Epithelial cell of esophagus (primary cell): ENCODE measurements at regions not wholly inside any gene's neighbourhood (a gene's known extent, or its start where the extent isn't known, plus 50 kb on each side); places are given as distances from the start of the nearest gene placed in this dataset.
"Not testable (repeated sequence)": the region's sequence is repeated elsewhere in the genome, so short reads cannot be mapped to it uniquely, and the experiment has no call there.

Source experiments
- DNase-seq: peaks from one replicate; pipeline ENCODE4 v3.0.0; 2010; ENCODE audit warnings: low read depth
- H3K4me3 ChIP-seq: 2 replicates; pipeline ENCODE4 v1.5.1; 2011; ENCODE audit warnings: mild to moderate bottlenecking, low read length, control low read depth
- TF ChIP-seq, protein P1 (sequence below): IDR thresholded peaks from 2 replicates; pipeline ENCODE4 v1.5.1; 2011; ENCODE audit warnings: low read depth, mild to moderate bottlenecking, low read length, control low read depth, inconsistent platforms; ENCODE audit not compliant: insufficient read depth; ENCODE audit errors: missing control alignments

- no peak for DNase-seq
- no peak overlapping the region for H3K4me3 ChIP-seq
- TF ChIP-seq, protein P1, sequence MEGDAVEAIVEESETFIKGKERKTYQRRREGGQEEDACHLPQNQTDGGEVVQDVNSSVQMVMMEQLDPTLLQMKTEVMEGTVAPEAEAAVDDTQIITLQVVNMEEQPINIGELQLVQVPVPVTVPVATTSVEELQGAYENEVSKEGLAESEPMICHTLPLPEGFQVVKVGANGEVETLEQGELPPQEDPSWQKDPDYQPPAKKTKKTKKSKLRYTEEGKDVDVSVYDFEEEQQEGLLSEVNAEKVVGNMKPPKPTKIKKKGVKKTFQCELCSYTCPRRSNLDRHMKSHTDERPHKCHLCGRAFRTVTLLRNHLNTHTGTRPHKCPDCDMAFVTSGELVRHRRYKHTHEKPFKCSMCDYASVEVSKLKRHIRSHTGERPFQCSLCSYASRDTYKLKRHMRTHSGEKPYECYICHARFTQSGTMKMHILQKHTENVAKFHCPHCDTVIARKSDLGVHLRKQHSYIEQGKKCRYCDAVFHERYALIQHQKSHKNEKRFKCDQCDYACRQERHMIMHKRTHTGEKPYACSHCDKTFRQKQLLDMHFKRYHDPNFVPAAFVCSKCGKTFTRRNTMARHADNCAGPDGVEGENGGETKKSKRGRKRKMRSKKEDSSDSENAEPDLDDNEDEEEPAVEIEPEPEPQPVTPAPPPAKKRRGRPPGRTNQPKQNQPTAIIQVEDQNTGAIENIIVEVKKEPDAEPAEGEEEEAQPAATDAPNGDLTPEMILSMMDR, result no peak
Measured at GRCh38 chr7:112945046-112945445, 141.6 kb downstream of the GPR85 start.

- TF ChIP-seq, protein P1, result no peak
- H3K4me3 ChIP-seq, result no peak overlapping the region
- peak; percentile 62 for DNase-seq
Measured at GRCh38 chr7:112942981-112943380, 143.6 kb downstream of the GPR85 start.

DNA sequence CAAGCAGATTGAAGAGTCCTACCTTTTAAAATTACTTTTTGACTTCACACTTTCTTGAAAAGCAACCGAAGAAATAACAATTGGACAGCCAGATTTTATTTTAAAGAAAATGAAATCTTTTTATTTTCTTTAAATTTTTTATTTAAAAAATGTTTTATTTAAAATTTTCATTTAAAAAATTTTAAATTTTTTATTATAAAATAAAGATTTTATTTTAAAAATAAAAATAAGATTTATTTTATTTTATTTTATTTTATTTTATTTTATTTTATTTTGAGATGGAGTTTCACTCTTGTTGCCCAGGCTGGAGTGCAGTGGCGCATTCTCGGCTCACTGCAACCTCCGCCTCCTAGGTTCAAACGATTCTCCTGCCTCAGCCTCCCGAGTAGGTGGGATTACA lies 144.5 kb downstream of the GPR85 start:
- not testable (repeated sequence) for DNase-seq, H3K4me3 ChIP-seq

DNA sequence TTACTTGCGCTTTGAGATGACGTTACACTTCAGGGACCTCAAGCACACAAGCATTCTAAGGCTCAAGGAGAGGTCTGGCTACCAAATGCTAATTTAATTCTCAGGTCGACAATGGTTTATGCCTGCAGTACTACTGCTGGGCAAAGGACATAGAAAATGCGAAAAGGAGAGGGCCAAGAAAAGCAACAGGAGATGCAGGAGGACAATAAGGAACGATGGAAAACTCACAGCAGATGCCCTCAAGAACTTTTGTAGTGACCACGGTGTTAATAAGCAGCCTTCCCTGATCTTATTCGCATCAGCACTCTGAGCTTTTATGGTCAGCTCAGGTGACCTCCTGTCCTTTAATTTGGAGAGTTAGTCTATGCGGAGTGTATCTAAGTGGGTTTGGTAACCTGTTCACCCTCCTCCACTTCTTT lies 146.3 kb downstream of the GPR85 start:
- TF ChIP-seq, protein P1, result no peak
- H3K4me3 ChIP-seq, result peak overlapping the region; percentile 70
- no peak for DNase-seq

DNA sequence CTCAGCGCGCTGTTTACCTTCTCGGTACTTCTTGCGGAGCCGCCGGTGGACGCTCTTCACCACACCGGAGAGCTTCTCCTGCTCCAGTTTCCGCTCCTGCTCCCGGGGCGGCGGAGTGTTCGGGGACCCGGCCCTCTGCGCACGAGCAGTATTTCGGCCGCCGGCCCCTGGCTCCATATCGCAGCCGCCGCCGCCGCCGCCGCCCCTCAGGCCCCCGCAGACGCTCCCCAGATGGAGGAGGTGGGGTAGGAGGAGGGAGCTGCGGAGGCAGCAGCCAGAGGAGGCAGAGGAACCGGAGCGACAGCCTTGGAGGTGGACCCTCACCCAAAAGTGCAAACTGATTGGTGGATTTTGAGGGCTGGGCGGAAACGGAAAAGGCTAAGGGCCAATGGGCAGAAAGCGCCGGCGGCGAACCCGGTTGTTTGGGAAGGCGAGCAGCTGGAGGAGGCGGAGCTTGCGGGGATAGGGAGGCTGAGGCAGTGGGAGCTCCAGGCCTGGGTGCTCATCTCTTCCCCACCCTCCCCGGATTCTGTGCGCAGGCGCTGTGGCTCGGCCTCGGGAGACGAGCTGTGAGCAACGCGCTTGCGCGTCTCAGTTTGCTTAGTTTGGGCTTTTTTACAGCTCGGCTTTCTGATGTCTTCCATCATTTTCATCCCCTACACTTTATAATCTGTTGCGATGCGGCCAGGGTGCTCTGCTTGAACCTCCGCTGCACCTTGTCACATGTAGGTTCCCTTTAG lies 146.9 kb downstream of the GPR85 start:
- H3K4me3 ChIP-seq, result peak overlapping the region; percentile 70
- TF ChIP-seq, protein P1, result no peak

GRCh38 chr7:112938863-112939573 lies 147.6 kb downstream of the GPR85 start:
- TF ChIP-seq, protein P1, result no peak
- peak overlapping the region; percentile 70 for H3K4me3 ChIP-seq
- DNase-seq, result peak; percentile 21

More for the DNA sequence above, 146.9 kb downstream of the GPR85 start:
- peak; percentile 100 for DNase-seq

DNA sequence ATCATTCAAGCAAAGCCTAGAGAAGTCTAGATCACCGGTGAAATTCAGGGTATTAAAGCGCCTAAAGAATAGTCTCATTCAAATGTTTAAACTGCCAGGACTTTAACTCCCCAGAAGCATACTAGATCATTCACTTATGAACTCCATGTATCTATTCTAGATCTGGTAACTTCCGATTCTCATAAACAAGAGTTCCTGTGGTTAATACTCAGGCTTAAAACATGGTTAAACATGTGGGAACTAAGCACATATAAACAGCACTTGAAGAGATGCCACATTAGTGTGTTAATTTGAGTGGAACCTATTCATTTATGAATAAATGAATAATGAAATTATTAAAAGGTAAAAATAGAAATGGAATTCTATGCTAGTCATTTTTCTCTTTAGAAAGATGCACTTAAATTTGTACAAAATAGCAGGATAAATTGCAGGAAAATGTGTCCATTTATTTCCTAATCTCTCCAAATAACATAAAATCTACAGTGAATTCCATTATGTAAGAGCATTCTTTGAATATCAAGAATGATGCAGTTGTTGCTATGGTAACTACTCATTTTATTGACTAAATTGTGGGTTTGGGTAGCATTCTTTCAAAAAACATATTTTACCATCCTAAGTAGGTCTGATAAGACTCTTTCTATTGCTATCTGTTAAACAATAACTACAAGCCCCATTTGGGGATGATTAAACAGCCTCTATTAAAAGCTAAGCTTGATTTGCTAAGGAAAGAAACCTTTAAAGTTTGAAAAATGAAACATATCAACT lies 147.6 kb upstream of the TMEM168 start:
- TF ChIP-seq, protein P1, result no peak
- DNase-seq, result no peak
- no peak overlapping the region for H3K4me3 ChIP-seq
